HepG2 (cell line): ENCODE measurements at regions not wholly inside any gene's neighbourhood (a gene's known extent, or its start where the extent isn't known, plus 50 kb on each side); places are given as distances from the start of the nearest gene placed in this dataset.

Source experiments
- CBX5 ChIP-seq: sonication (generic); formaldehyde crosslinking; IDR thresholded peaks from 2 replicates; pipeline ENCODE4 v1.4.0; 2020; ENCODE audit warnings: missing genetic modification reagents, borderline replicate concordance
- ELF3 ChIP-seq: IDR thresholded peaks from 2 replicates; pipeline ENCODE4 v1.6.1; 2016; ENCODE audit warnings: missing genetic modification reagents, missing compliant biosample characterization
- SRSF4 ChIP-seq: fragments of 200-400 bp; formaldehyde crosslinking; IDR thresholded peaks from one replicate; pipeline ENCODE4 v1.6.1; 2018; ENCODE audit warnings: mild to moderate bottlenecking, low read depth, low read length, moderate library complexity; ENCODE audit not compliant: poor library complexity, severe bottlenecking
- TBX2 ChIP-seq: sonication (generic); formaldehyde crosslinking; IDR thresholded peaks from 2 replicates; pipeline ENCODE4 v1.5.0; 2020; ENCODE audit warnings: missing genetic modification reagents, mild to moderate bottlenecking, borderline replicate concordance
- ZMYM2 ChIP-seq: sonication (generic); formaldehyde crosslinking; IDR thresholded peaks from 2 replicates; pipeline ENCODE4 v1.8.0; 2022; ENCODE audit warnings: mild to moderate bottlenecking, missing genetic modification reagents
- TF ChIP-seq, protein P1 (sequence below): sonication (generic); formaldehyde crosslinking; IDR thresholded peaks from 2 replicates; pipeline ENCODE4 v1.5.0; 2020; ENCODE audit warnings: mild to moderate bottlenecking, missing genetic modification reagents, moderate library complexity
- TF ChIP-seq, protein P2 (sequence below): sonication (generic); formaldehyde crosslinking; conservative IDR thresholded peaks from 2 replicates; pipeline ENCODE4 v1.5.0; 2020; ENCODE audit warnings: missing genetic modification reagents
- TF ChIP-seq, protein P3 (sequence below): sonication (generic); formaldehyde crosslinking; IDR thresholded peaks from 2 replicates; pipeline ENCODE4 v1.8.1; 2022; ENCODE audit warnings: mild to moderate bottlenecking, missing genetic modification reagents

- TF ChIP-seq, protein P1, sequence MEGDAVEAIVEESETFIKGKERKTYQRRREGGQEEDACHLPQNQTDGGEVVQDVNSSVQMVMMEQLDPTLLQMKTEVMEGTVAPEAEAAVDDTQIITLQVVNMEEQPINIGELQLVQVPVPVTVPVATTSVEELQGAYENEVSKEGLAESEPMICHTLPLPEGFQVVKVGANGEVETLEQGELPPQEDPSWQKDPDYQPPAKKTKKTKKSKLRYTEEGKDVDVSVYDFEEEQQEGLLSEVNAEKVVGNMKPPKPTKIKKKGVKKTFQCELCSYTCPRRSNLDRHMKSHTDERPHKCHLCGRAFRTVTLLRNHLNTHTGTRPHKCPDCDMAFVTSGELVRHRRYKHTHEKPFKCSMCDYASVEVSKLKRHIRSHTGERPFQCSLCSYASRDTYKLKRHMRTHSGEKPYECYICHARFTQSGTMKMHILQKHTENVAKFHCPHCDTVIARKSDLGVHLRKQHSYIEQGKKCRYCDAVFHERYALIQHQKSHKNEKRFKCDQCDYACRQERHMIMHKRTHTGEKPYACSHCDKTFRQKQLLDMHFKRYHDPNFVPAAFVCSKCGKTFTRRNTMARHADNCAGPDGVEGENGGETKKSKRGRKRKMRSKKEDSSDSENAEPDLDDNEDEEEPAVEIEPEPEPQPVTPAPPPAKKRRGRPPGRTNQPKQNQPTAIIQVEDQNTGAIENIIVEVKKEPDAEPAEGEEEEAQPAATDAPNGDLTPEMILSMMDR (CRISPR knock-in tag) = no peak
- TF ChIP-seq ZMYM2 (CRISPR knock-in tag) = no peak
- no peak for TF ChIP-seq TBX2 (CRISPR knock-in tag)
- TF ChIP-seq, protein P2, sequence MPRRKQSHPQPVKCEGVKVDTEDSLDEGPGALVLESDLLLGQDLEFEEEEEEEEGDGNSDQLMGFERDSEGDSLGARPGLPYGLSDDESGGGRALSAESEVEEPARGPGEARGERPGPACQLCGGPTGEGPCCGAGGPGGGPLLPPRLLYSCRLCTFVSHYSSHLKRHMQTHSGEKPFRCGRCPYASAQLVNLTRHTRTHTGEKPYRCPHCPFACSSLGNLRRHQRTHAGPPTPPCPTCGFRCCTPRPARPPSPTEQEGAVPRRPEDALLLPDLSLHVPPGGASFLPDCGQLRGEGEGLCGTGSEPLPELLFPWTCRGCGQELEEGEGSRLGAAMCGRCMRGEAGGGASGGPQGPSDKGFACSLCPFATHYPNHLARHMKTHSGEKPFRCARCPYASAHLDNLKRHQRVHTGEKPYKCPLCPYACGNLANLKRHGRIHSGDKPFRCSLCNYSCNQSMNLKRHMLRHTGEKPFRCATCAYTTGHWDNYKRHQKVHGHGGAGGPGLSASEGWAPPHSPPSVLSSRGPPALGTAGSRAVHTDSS (CRISPR knock-in tag) = no peak
- no peak for TF ChIP-seq ELF3 (CRISPR knock-in tag)
- TF ChIP-seq CBX5 (CRISPR knock-in tag) = no peak
- TF ChIP-seq SRSF4 = no peak
- TF ChIP-seq, protein P3, sequence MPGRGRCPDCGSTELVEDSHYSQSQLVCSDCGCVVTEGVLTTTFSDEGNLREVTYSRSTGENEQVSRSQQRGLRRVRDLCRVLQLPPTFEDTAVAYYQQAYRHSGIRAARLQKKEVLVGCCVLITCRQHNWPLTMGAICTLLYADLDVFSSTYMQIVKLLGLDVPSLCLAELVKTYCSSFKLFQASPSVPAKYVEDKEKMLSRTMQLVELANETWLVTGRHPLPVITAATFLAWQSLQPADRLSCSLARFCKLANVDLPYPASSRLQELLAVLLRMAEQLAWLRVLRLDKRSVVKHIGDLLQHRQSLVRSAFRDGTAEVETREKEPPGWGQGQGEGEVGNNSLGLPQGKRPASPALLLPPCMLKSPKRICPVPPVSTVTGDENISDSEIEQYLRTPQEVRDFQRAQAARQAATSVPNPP (CRISPR knock-in tag) = no peak
These were observed 162.3 kb upstream of the ARHGEF26 start for GRCh38 chr3:153958635-153959595.
